ENCODE measurements at regions not wholly inside any gene's neighbourhood (a gene's known extent, or its start where the extent isn't known, plus 50 kb on each side); places are given as distances from the start of the nearest gene placed in this dataset.

- TF ChIP-seq ZNF436 (CRISPR knock-in tag; IDR thresholded peaks at IDR 0.05): no peak
- TF ChIP-seq CTCF (IDR thresholded peaks at IDR 0.05 in 2 of 3, conservative IDR thresholded peaks at IDR 0.05 in 1 of 3; ENCODE audit: insufficient read depth in 2 of 3, low read depth in 1 of 3, low read length in 3 of 3): no peak
- no peak for TF ChIP-seq RBM39 (optimal IDR thresholded peaks at IDR 0.05; ENCODE audit: low read depth, low read length)
- no peak for TF ChIP-seq BRCA1 (IDR thresholded peaks at IDR 0.05)
- no peak for TF ChIP-seq BRCA1 (CRISPR knock-in tag; IDR thresholded peaks at IDR 0.05)
- no peak for TF ChIP-seq ZNF699 (CRISPR knock-in tag; IDR thresholded peaks at IDR 0.05; ENCODE audit: insufficient replicate concordance)
- no peak for TF ChIP-seq EP300 (IDR thresholded peaks at IDR 0.05; ENCODE audit: low read length)
- TF ChIP-seq SAFB2 (IDR thresholded peaks at IDR 0.05; ENCODE audit: borderline replicate concordance, low read depth, low read length, severe bottlenecking): no peak
- TF ChIP-seq HCFC1 (IDR thresholded peaks at IDR 0.05; ENCODE audit: low read depth, low read length): no peak
Measured at GRCh38 chr6:159334068-159334467, 164.9 kb downstream of the FNDC1 start.

All from K562 (cell line).